ENCODE measurements at regions not wholly inside any gene's neighbourhood (a gene's known extent, or its start where the extent isn't known, plus 50 kb on each side); places are given as distances from the start of the nearest gene placed in this dataset.

GRCh38 chr15:53246404-53246803 is 456.3 kb upstream of the ONECUT1 start:
- TF ChIP-seq CTCF (IDR thresholded peaks at IDR 0.05): no peak
- TF ChIP-seq POLR2A (IDR thresholded peaks at IDR 0.05): no peak
